ENCODE measurements at regions not wholly inside any gene's neighbourhood (a gene's known extent, or its start where the extent isn't known, plus 50 kb on each side); places are given as distances from the start of the nearest gene placed in this dataset.

GRCh38 chr16:26267641-26268040, 575.9 kb downstream of the HS3ST4 start:
- WGBS (ENCODE audit: insufficient coverage, low coverage, missing lambda C conversion rate): 4% methylated on average over 3 of the region's 3 CpGs
- in situ Hi-C loops (cut with MboI): no loop called here
- H3K4me1 ChIP-seq (replicated peaks in 1 of 2; ENCODE audit: control insufficient read depth in 2 of 2, insufficient read depth in 2 of 2, low read length in 2 of 2): no peaks in the 10 kb centered on the region
- H3K4me2 ChIP-seq (ENCODE audit: insufficient read depth, low read length): no peak overlapping the region
- no peak for FAIRE-seq
- H3K79me2 ChIP-seq (ENCODE audit: control insufficient read depth, insufficient read depth, low read length): no peaks in the 10 kb centered on the region
- no peak for TF ChIP-seq ZBED1 (IDR thresholded peaks at IDR 0.05)
- no peak for TF ChIP-seq ZNF778 (CRISPR knock-in tag; IDR thresholded peaks at IDR 0.05)
- TF ChIP-seq MECOM (CRISPR knock-in tag; IDR thresholded peaks at IDR 0.05): no peak
- TF ChIP-seq ZNF398 (CRISPR knock-in tag; IDR thresholded peaks at IDR 0.05): no peak
- no peak for TF ChIP-seq ZNF780A (CRISPR knock-in tag; IDR thresholded peaks at IDR 0.05)
- TF ChIP-seq ZBTB1 (CRISPR knock-in tag; IDR thresholded peaks at IDR 0.05; ENCODE audit: borderline replicate concordance, low read depth): no peak
- TF ChIP-seq NEUROD1 (IDR thresholded peaks at IDR 0.05; ENCODE audit: borderline replicate concordance, low read depth, low read length, partially characterized antibody): no peak
- TF ChIP-seq ZNF584 (CRISPR knock-in tag; IDR thresholded peaks at IDR 0.05; ENCODE audit: low read depth): no peak
- TF ChIP-seq HOXB6 (CRISPR knock-in tag; IDR thresholded peaks at IDR 0.05; ENCODE audit: borderline replicate concordance): no peak
- TF ChIP-seq POLR2G (IDR thresholded peaks at IDR 0.05; ENCODE audit: low read depth, low read length): no peak
- TF ChIP-seq SETDB1 (IDR thresholded peaks at IDR 0.05; ENCODE audit: low read length): no peak
- no peak for TF ChIP-seq FOXM1 (IDR thresholded peaks at IDR 0.05; ENCODE audit: low read depth)
- no peak for TF ChIP-seq FOXM1 (CRISPR knock-in tag; IDR thresholded peaks at IDR 0.05; ENCODE audit: low read depth)
- TF ChIP-seq POLR3A (IDR thresholded peaks at IDR 0.05; ENCODE audit: borderline replicate concordance, extremely low read depth, insufficient read depth, insufficient read length): no peak
- TF ChIP-seq NUFIP1 (IDR thresholded peaks at IDR 0.05; ENCODE audit: partially characterized antibody): no peak
- BruUV-seq (replicated peaks): no TSS peak
- intact Hi-C loops (cut with micrococcal nuclease): no loop called here
- H3K9ac ChIP-seq (ENCODE audit: insufficient read depth in 1 of 2, low read depth in 2 of 2, low read length in 2 of 2): no peak overlapping the region
- ATAC-seq: no peak
- H3K36me3 ChIP-seq (ENCODE audit: control insufficient read depth, insufficient read depth, low read length): no peaks in the 10 kb centered on the region
- H3K9me3 ChIP-seq (replicated peaks; ENCODE audit: control insufficient read depth, insufficient read depth, low read depth, low read length): no peaks in the 10 kb centered on the region
- no peak for DNase-seq (ENCODE audit: extremely low read depth in 1 of 4, low spot score in 3 of 4)
- no peaks in the 10 kb centered on the region for H3K9me1 ChIP-seq (ENCODE audit: control insufficient read depth, insufficient read depth, low read length)
- H4K20me1 ChIP-seq (replicated peaks; ENCODE audit: control insufficient read depth, insufficient read depth, low read length): no peaks in the 10 kb centered on the region
- no peak overlapping the region for H2AFZ ChIP-seq (ENCODE audit: low read depth, low read length)
- no peak overlapping the region for H3K4me3 ChIP-seq
- POLR2A ChIA-PET: no interaction called here
- CTCF ChIA-PET (ENCODE audit: low intra/inter-chr PET ratio): no interaction called here
- no peaks in the 10 kb centered on the region for H3K27me3 ChIP-seq (ENCODE audit: control insufficient read depth in 2 of 2, insufficient read depth in 2 of 2, low read length in 2 of 2)
- no peak overlapping the region for H3K27ac ChIP-seq (ENCODE audit: extremely low read depth, low read depth, low read length)
